ENCODE measurements at regions not wholly inside any gene's neighbourhood (a gene's known extent, or its start where the extent isn't known, plus 50 kb on each side); places are given as distances from the start of the nearest gene placed in this dataset.

GRCh38 chr6:156725712-156726111, 51.5 kb upstream of the ARID1B start:
- in situ Hi-C loops (cut with HindIII; ENCODE audit: low pct_ligation_motif_present, low sequenced_read_pairs): no loop called here
- no peak overlapping the region for H3K4me3 ChIP-seq (ENCODE audit: low read depth, low read length)
- no peak for DNase-seq
- no peaks in the 10 kb centered on the region for H3K27me3 ChIP-seq (replicated peaks)
- H3K36me3 ChIP-seq (replicated peaks): no peaks in the 10 kb centered on the region
- TF ChIP-seq CTCF (IDR thresholded peaks at IDR 0.05; ENCODE audit: low read depth, low read length, missing control alignments): no peak
- no peak overlapping the region for H3K27ac ChIP-seq

DNA sequence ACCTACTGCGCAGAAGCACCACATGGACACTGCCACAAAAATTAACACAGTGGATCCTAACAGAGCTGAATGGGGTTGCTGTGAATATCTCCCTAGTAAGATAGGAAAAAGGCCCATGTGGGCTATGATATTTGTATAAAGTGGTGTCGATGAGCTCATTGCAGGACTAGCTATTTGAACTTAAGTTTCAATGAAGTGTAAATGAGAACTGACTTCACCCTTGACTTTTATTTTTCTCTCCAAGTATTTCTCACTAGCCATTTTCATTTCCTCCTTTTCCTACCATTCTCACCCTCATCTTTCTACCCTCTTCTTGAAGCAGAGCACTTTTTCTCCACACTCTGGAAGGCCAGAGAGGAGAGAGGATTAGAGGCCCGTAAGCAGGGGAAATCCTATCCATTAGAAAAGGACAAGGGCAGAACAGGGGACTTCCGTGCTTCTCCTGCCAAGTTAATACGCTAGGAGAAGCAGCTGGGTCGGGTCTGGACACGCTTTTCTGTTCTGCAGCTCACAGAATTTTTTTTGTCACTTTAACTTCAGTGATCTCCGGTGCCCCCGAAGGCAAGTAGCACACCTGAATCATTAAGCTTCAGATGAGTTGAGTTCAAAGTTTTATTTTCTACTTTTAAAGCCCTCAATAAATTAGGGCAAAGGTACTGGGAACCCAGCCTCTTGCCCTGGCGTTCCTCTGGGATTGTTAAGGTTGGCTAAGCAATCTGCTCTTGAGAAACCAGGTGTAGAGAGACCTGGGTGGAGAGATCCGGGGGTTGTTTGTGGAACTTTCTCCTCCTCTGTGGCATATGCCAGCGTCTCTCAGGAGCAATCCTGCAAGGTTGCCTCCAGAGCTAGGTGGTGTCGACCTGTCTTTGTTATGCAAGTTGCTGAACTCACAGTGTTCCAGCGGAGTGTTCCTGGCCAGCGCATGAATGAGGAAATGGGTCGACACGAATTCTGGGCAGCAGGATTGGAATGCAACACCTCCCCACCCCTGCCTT, 56.2 kb upstream of the ARID1B start:
- no peaks in the 10 kb centered on the region for H3K36me3 ChIP-seq (replicated peaks)
- DNase-seq: peak; percentile 7
- H3K4me3 ChIP-seq (ENCODE audit: low read depth, low read length): no peak overlapping the region
- TF ChIP-seq CTCF (IDR thresholded peaks at IDR 0.05; ENCODE audit: low read depth, low read length, missing control alignments): no peak
- in situ Hi-C loops (cut with HindIII; ENCODE audit: low pct_ligation_motif_present, low sequenced_read_pairs): no loop called here
- H3K27me3 ChIP-seq (replicated peaks): no peaks in the 10 kb centered on the region
- peak overlapping the region; percentile 80 for H3K27ac ChIP-seq

GRCh38 chr6:156719720-156720563, 57.2 kb upstream of the ARID1B start:
- Histone ChIP-seq H3K27ac (peak overlapping the region; percentile 88), H3K27me3 (replicated peaks) (no peaks in the 10 kb centered on the region), H3K36me3 (replicated peaks) (no peaks in the 10 kb centered on the region), H3K4me3 (ENCODE audit: low read depth, low read length) (peak overlapping the region; percentile 27)
- in situ Hi-C loops (cut with HindIII; ENCODE audit: low pct_ligation_motif_present, low sequenced_read_pairs): no loop called here
- TF ChIP-seq CTCF (IDR thresholded peaks at IDR 0.05; ENCODE audit: low read depth, low read length, missing control alignments): no peak
- peak; percentile 94 for DNase-seq

DNA sequence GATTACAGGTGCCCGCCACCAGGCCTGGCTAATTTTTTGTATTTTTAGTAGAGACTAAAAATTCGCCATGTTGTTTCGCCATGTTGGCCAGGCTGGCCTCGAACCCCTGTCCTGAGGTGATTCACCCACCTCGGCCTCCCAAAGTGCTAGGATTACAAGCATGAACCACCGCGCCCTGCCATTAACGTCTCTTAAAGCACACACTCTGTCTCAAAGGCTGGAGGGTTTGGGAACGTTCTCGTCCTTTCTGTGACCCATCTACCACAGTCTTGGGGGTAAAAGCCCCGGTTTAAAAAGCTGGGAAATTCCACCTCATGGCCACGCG, 57.8 kb upstream of the ARID1B start:
- Histone ChIP-seq H3K36me3 (replicated peaks) (no peaks in the 10 kb centered on the region), H3K27me3 (replicated peaks) (no peaks in the 10 kb centered on the region), H3K4me3 (ENCODE audit: low read depth, low read length) (peak overlapping the region; percentile 27), H3K27ac (peak overlapping the region; percentile 88)
- DNase-seq: peak; percentile 25
- in situ Hi-C loops (cut with HindIII; ENCODE audit: low pct_ligation_motif_present, low sequenced_read_pairs): no loop called here
- TF ChIP-seq CTCF (IDR thresholded peaks at IDR 0.05; ENCODE audit: low read depth, low read length, missing control alignments): no peak

GRCh38 chr6:156718647-156719394, 58.4 kb upstream of the ARID1B start:
- Histone ChIP-seq H3K27ac (peak overlapping the region; percentile 88), H3K36me3 (replicated peaks) (no peaks in the 10 kb centered on the region), H3K4me3 (ENCODE audit: low read depth, low read length) (no peak overlapping the region), H3K27me3 (replicated peaks) (no peaks in the 10 kb centered on the region)
- in situ Hi-C loops (cut with HindIII; ENCODE audit: low pct_ligation_motif_present, low sequenced_read_pairs): no loop called here
- no peak for TF ChIP-seq CTCF (IDR thresholded peaks at IDR 0.05; ENCODE audit: low read depth, low read length, missing control alignments)
- peak; percentile 91 for DNase-seq
